H1 (cell line): ENCODE measurements at regions not wholly inside any gene's neighbourhood (a gene's known extent, or its start where the extent isn't known, plus 50 kb on each side); places are given as distances from the start of the nearest gene placed in this dataset.
A peak's percentile ranks its signal among the peaks of the same experiment; 100 is the strongest.

Experiments used
- CTCF ChIA-PET: fragments of 300-600 bp; sonication (Branson Sonifier 250); formaldehyde crosslinking; loops from one replicate; lab custom pipeline; 2021; ENCODE audit not compliant: partially characterized antibody; lab: Charles Lee
- POLR2A ChIA-PET: fragments of 300-600 bp; sonication (Branson Sonifier 250); formaldehyde crosslinking; loops from one replicate; lab custom pipeline; 2021; ENCODE audit warnings: inconsistent platforms; ENCODE audit not compliant: partially characterized antibody; lab: Charles Lee
- DNase-seq, 2 experiments: peaks; one replicate each; pipeline versions ENCODE4 v3.0.0 to v3.0.0-alpha.2; 2010 to 2022; ENCODE audit warnings: low spot score in 2 of 2, low read depth in 1 of 2, mixed read lengths in 1 of 2
- FAIRE-seq: peaks from 2 replicates; lab custom pipeline; 2011; peaks lifted over from hg19 to GRCh38; lab: Jason Lieb, UNC
- H2AFZ ChIP-seq: 2 replicates; pipeline ENCODE4 v1.8.1; 2012; ENCODE audit warnings: low read length, inconsistent platforms
- H2AK5ac ChIP-seq: 2 replicates; pipeline ENCODE4 v1.6.1; 2013; ENCODE audit warnings: low read depth, low read length
- H2BK120ac ChIP-seq: replicated peaks from 2 replicates; pipeline ENCODE3; 2013; ENCODE audit warnings: low read depth, low read length, inconsistent platforms
- H2BK12ac ChIP-seq: 2 replicates; pipeline ENCODE4 v1.6.1; 2013; ENCODE audit warnings: low read depth, low read length
- H2BK15ac ChIP-seq: 2 replicates; pipeline ENCODE4 v1.6.1; 2013; ENCODE audit warnings: low read length
- H2BK20ac ChIP-seq: 2 replicates; pipeline ENCODE4 v1.6.1; 2013; ENCODE audit warnings: low read length
- H2BK5ac ChIP-seq: 2 replicates; pipeline ENCODE4 v1.6.1; 2013; ENCODE audit warnings: low read depth, low read length
- H3K14ac ChIP-seq: 2 replicates; pipeline ENCODE4 v1.6.1; 2013; ENCODE audit warnings: inconsistent platforms; ENCODE audit not compliant: insufficient read length
- H3K18ac ChIP-seq: 2 replicates; pipeline ENCODE4 v1.6.1; 2013; ENCODE audit warnings: low read length; ENCODE audit errors: extremely low read depth
- H3K23ac ChIP-seq: 2 replicates; pipeline ENCODE4 v1.6.1; 2013; ENCODE audit warnings: inconsistent platforms; ENCODE audit not compliant: insufficient read length
- H3K23me2 ChIP-seq: 2 replicates; pipeline ENCODE4 v1.6.1; 2013; ENCODE audit warnings: low read depth, low read length
- H3K27ac ChIP-seq: 2 replicates; pipeline ENCODE4 v1.6.1; 2011; ENCODE audit warnings: low read depth, low read length, inconsistent platforms
- H3K27me3 ChIP-seq, 4 experiments: replicated peaks in 1 of 4; 1 replicate in 1 of 4; 2 replicates in 3 of 4; pipeline versions ENCODE4 v1.6.1 to v1.8.1; 2011 to 2013; ENCODE audit warnings: low read length in 3 of 4, mild to moderate bottlenecking in 3 of 4, inconsistent platforms in 2 of 4, mixed read lengths in 2 of 4, moderate library complexity in 1 of 4; ENCODE audit not compliant: control insufficient read depth in 3 of 4, insufficient read depth in 3 of 4; ENCODE audit errors: extremely low read depth in 1 of 4
- H3K36me3 ChIP-seq, 4 experiments: 2 replicates each; pipeline versions ENCODE4 v1.6.1 to v1.8.1; 2011 to 2013; ENCODE audit warnings: mild to moderate bottlenecking in 4 of 4, low read length in 3 of 4, moderate library complexity in 2 of 4, control low read depth in 1 of 4, inconsistent platforms in 1 of 4; ENCODE audit not compliant: insufficient read depth in 4 of 4, control insufficient read depth in 2 of 4
- H3K4ac ChIP-seq: replicated peaks from 2 replicates; pipeline ENCODE3; 2013; ENCODE audit warnings: low read length, low read depth, mixed read lengths, inconsistent platforms; ENCODE audit not compliant: insufficient read length
- H3K4me1 ChIP-seq, 4 experiments: replicated peaks in 1 of 4; 1 replicate in 1 of 4; 2 replicates in 3 of 4; pipeline versions ENCODE4 v1.6.1 to v1.8.1; 2011 to 2013; ENCODE audit warnings: low read length in 3 of 4, inconsistent platforms in 2 of 4, mixed read lengths in 1 of 4; ENCODE audit not compliant: insufficient read depth in 4 of 4, control insufficient read depth in 3 of 4
- H3K4me2 ChIP-seq, 2 experiments: 2 replicates each; pipeline versions ENCODE4 v1.6.1 to v1.8.1; 2011 to 2013; ENCODE audit warnings: low read depth in 2 of 2, low read length in 2 of 2, control low read depth in 1 of 2, inconsistent platforms in 1 of 2, mild to moderate bottlenecking in 1 of 2; ENCODE audit not compliant: insufficient read depth in 1 of 2
- H3K4me3 ChIP-seq, 4 experiments: fragments of 200-600, 300-600 bp in 1 of 4; sonication (generic), shearing (Covaris generic), sonication (Bioruptor Twin) in 1 of 4; 2 replicates each; pipeline versions ENCODE4 v1.5.1 to v1.8.1; 2011 to 2016; ENCODE audit warnings: low read length in 4 of 4, low read depth in 3 of 4, control low read depth in 2 of 4, inconsistent platforms in 2 of 4, mild to moderate bottlenecking in 2 of 4, mixed read lengths in 1 of 4, moderate library complexity in 1 of 4; ENCODE audit not compliant: insufficient read depth in 2 of 4; ENCODE audit errors: extremely low read depth in 1 of 4
- H3K56ac ChIP-seq: replicated peaks from 2 replicates; pipeline ENCODE3; 2013; ENCODE audit warnings: low read depth, mild to moderate bottlenecking, mixed read lengths, low read length, inconsistent platforms; ENCODE audit not compliant: insufficient read length
- H3K79me1 ChIP-seq: 2 replicates; pipeline ENCODE4 v1.6.1; 2013; ENCODE audit warnings: low read depth, low read length, control low read depth
- H3K79me2 ChIP-seq, 2 experiments: 2 replicates each; pipeline versions ENCODE4 v1.6.1 to v1.8.1; 2012 to 2013; ENCODE audit warnings: low read length in 2 of 2, mild to moderate bottlenecking in 2 of 2, inconsistent platforms in 1 of 2; ENCODE audit not compliant: insufficient read depth in 2 of 2, control insufficient read depth in 1 of 2
- H3K9ac ChIP-seq, 4 experiments: replicated peaks in 1 of 4; 1 replicate in 1 of 4; 2 replicates in 3 of 4; pipeline versions ENCODE4 v1.6.1 to v1.8.1; 2011 to 2013; ENCODE audit warnings: low read depth in 3 of 4, low read length in 3 of 4, control low read depth in 2 of 4, mild to moderate bottlenecking in 2 of 4, moderate library complexity in 2 of 4, inconsistent platforms in 1 of 4; ENCODE audit errors: extremely low read depth in 1 of 4
- H3K9me3 ChIP-seq, 2 experiments: 2 replicates each; pipeline versions ENCODE4 v1.6.1 to v1.8.1; 2012 to 2013; ENCODE audit warnings: mild to moderate bottlenecking in 2 of 2, moderate library complexity in 2 of 2, control low read depth in 1 of 2, inconsistent platforms in 1 of 2, low read depth in 1 of 2, low read length in 1 of 2, mixed read lengths in 1 of 2; ENCODE audit not compliant: insufficient read depth in 2 of 2
- H4K20me1 ChIP-seq, 2 experiments: replicated peaks in 1 of 2; 2 replicates each; pipeline versions ENCODE3 to v1.8.1; 2011 to 2013; ENCODE audit warnings: inconsistent platforms in 2 of 2, low read length in 2 of 2, mild to moderate bottlenecking in 1 of 2; ENCODE audit not compliant: insufficient read depth in 2 of 2, control insufficient read depth in 1 of 2
- H4K5ac ChIP-seq: 2 replicates; pipeline ENCODE4 v1.6.1; 2013; ENCODE audit warnings: low read length, low read depth, mixed read lengths, inconsistent platforms; ENCODE audit not compliant: insufficient read length
- H4K8ac ChIP-seq: 2 replicates; pipeline ENCODE4 v1.8.0; 2013; ENCODE audit warnings: mild to moderate bottlenecking, moderate library complexity, low read length, inconsistent platforms; ENCODE audit not compliant: insufficient read depth; ENCODE audit errors: extremely low read depth
- H4K91ac ChIP-seq: replicated peaks from 2 replicates; pipeline ENCODE3; 2013; ENCODE audit warnings: low read length, mixed read lengths, inconsistent platforms; ENCODE audit not compliant: insufficient read length
- CHD2 ChIP-seq: IDR thresholded peaks from 2 replicates; pipeline ENCODE4 v1.6.1; 2012; ENCODE audit warnings: low read length, improper control_type of control experiment
- RNF2 ChIP-seq: fragments of 200-900, 300-1000 bp; sonication (generic); IDR thresholded peaks from 2 replicates; pipeline ENCODE4 v1.7.1; 2016; ENCODE audit warnings: borderline replicate concordance, low read depth, mild to moderate bottlenecking, antibody characterized with exemption, low read length; ENCODE audit not compliant: poor library complexity, severe bottlenecking; ENCODE audit errors: missing control alignments
- SRF ChIP-seq: IDR thresholded peaks from 2 replicates; pipeline ENCODE4 v1.6.1; 2011; ENCODE audit warnings: mild to moderate bottlenecking, low read depth, low read length, moderate library complexity
- WGBS, 2 experiments: shearing (Covaris generic) in 1 of 2; methylation state at CpG; one replicate each; pipeline versions ENCODE4 v1.1.6 to v1.1.7; 2013 to 2015; ENCODE audit warnings: low lambda C conversion rate in 2 of 2, mixed read lengths in 2 of 2, inconsistent platforms in 1 of 2, low coverage in 1 of 2, missing lambda C conversion rate in 1 of 2; ENCODE audit not compliant: insufficient replicate concordance in 2 of 2, insufficient coverage in 1 of 2, insufficient read length in 1 of 2; ENCODE audit errors: extremely low coverage in 1 of 2, missing lambda C conversion rate in 1 of 2; 5-methylcytosine and 5-hydroxymethylcytosine counted together
- TF ChIP-seq, protein P1 (sequence below): IDR thresholded peaks from 2 replicates; pipeline ENCODE4 v1.6.1; 2011; ENCODE audit warnings: low read length, improper control_type of control experiment
- TF ChIP-seq, protein P2 (sequence below), 3 experiments: IDR thresholded peaks; 1 replicate in 2 of 3; 2 replicates in 1 of 3; pipeline versions ENCODE4 v1.5.1 to v1.6.1; 2011; ENCODE audit warnings: low read length in 3 of 3, mild to moderate bottlenecking in 3 of 3, inconsistent platforms in 2 of 3, low read depth in 1 of 3, moderate library complexity in 1 of 3; ENCODE audit not compliant: insufficient read depth in 1 of 3; ENCODE audit errors: control extremely low read depth in 1 of 3

DNA sequence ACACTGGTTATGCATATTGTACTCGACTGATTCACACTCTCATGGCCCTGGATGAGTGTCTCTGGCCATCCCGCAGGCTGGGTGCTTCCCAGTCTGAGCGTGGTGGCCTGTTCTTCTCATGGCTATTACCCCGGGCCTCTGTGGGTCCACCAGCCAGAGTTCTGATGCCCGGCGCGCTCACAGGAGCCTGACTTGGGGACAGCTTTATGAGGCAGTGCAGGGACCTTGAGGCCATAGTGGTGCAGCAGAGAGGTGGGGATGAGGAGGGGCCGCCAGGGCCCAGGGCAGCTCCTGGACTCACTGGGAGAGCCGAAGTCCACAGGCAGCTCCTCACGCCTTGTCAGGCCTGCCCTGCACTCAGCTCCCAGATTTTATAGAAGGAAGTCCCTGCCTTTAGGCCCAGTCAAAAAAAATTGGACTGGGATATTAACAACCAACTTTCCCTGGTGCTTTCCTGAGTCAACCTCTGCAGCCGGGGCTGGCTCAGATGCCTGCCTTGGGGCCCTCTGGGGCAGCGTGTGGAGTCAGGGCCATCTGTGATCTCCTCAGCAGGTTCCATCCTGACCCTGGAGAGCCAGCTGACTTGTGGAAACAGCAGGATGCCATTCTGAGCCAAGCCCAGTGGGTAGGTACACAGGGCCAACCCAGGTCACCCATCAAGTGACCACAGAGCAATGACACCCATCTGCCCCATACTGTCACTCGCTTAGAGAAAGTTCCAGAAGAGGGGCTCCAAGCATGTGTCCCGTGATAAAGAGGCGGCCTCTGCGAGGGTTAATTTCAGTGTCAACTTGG, 89.4 kb upstream of the DIO3 start:
- POLR2A ChIA-PET, result no interaction called here
- Histone ChIP-seq H3K9me3 (no peaks in the 10 kb centered on the region), H3K4me2 (no peak overlapping the region), H3K79me2 (no peaks in the 10 kb centered on the region), H3K18ac (no peak overlapping the region), H3K23ac (no peak overlapping the region), H4K5ac (no peak overlapping the region), H2BK12ac (no peak overlapping the region), H3K14ac (no peak overlapping the region), H3K9ac (no peak overlapping the region), H3K27ac (no peak overlapping the region), H4K8ac (no peak overlapping the region), H3K56ac (no peak overlapping the region), H2BK120ac (no peak overlapping the region), H3K79me1 (no peaks in the 10 kb centered on the region), H3K4me3 (no peak overlapping the region), H3K4ac (no peak overlapping the region), H2BK15ac (no peak overlapping the region), H4K91ac (no peak overlapping the region), H3K36me3 (no peaks in the 10 kb centered on the region), H2AFZ (no peak overlapping the region), H4K20me1 (no peaks in the 10 kb centered on the region), H3K27me3 (no peaks in the 10 kb centered on the region; a peak in 1 of 7 replicates), H2BK5ac (no peak overlapping the region), H2BK20ac (no peak overlapping the region), H3K4me1 (peaks cover 0 to 10% (median 4%) of the 10 kb centered on the region in 4 experiments; a peak in 2 of 7 replicates), H2AK5ac (no peak overlapping the region), H3K23me2 (no peaks in the 10 kb centered on the region)
- TF ChIP-seq RNF2 (no peak), CHD2 (no peak), SRF (no peak)
- TF ChIP-seq, protein P1, sequence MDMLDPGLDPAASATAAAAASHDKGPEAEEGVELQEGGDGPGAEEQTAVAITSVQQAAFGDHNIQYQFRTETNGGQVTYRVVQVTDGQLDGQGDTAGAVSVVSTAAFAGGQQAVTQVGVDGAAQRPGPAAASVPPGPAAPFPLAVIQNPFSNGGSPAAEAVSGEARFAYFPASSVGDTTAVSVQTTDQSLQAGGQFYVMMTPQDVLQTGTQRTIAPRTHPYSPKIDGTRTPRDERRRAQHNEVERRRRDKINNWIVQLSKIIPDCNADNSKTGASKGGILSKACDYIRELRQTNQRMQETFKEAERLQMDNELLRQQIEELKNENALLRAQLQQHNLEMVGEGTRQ, result no peak
- TF ChIP-seq, protein P2, sequence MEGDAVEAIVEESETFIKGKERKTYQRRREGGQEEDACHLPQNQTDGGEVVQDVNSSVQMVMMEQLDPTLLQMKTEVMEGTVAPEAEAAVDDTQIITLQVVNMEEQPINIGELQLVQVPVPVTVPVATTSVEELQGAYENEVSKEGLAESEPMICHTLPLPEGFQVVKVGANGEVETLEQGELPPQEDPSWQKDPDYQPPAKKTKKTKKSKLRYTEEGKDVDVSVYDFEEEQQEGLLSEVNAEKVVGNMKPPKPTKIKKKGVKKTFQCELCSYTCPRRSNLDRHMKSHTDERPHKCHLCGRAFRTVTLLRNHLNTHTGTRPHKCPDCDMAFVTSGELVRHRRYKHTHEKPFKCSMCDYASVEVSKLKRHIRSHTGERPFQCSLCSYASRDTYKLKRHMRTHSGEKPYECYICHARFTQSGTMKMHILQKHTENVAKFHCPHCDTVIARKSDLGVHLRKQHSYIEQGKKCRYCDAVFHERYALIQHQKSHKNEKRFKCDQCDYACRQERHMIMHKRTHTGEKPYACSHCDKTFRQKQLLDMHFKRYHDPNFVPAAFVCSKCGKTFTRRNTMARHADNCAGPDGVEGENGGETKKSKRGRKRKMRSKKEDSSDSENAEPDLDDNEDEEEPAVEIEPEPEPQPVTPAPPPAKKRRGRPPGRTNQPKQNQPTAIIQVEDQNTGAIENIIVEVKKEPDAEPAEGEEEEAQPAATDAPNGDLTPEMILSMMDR (IDR thresholded peaks at IDR 0.05; ENCODE audit: control extremely low read depth in 1 of 3, insufficient read depth in 1 of 3, low read depth in 1 of 3, low read length in 3 of 3), result no peak
- WGBS, 2 experiments, result 84% methylated on average over 16 of the region's 16 CpGs; no CpG with 5 or more reads in 1 of the 2 experiments
- FAIRE-seq, result no peak
- CTCF ChIA-PET, result interaction anchor here (1.1 kb wide), 1 partner anchor 8 kb away, joined by 3 read pairs; no protein-coding TSS in a partner anchor
- peak in 1 of 2 experiments; percentile 19 for DNase-seq
